ENCODE measurements at regions not wholly inside any gene's neighbourhood (a gene's known extent, or its start where the extent isn't known, plus 50 kb on each side); places are given as distances from the start of the nearest gene placed in this dataset.

- Histone ChIP-seq H3K36me3 (ENCODE audit: control insufficient read depth in 1 of 2, insufficient read depth in 2 of 2, low read length in 2 of 2) (no peaks in the 10 kb centered on the region), H3K27ac (ENCODE audit: low read depth, low read length) (no peak overlapping the region), H3K9ac (ENCODE audit: low read depth in 1 of 2, low read length in 2 of 2) (no peak overlapping the region), H3K9me3 (ENCODE audit: control insufficient read depth in 1 of 2, low read length in 2 of 2) (no peaks in the 10 kb centered on the region), H3K4me1 (ENCODE audit: control insufficient read depth in 1 of 2, insufficient read depth in 2 of 2, low read length in 2 of 2) (no peaks in the 10 kb centered on the region), H3K27me3 (ENCODE audit: control insufficient read depth in 1 of 2, insufficient read depth in 2 of 2, low read length in 2 of 2) (no peaks in the 10 kb centered on the region), H3K4me3 (ENCODE audit: low read depth in 1 of 2, low read length in 2 of 2) (no peak overlapping the region)
Measured at GRCh38 chr6:50975216-50975615, 156.5 kb downstream of the TFAP2B start.

DNA sequence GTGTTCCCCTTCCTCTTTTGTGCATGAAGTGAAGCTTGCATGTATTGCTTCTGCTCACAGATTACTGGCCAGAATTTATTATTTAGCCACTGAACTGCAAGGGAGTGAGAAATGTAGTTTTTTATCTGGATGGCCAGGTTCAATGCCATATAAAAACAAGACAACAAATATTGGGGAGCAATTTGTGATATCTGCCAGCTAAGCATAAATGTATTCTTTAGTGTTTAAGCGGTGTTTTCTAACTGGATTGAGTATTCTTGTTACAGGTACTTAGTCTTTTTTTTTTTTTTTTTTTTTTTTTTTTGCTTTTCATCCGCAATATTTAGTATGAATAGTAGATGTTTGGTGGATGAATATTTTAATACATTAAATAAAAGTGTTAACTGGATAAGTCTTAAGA is 158.2 kb downstream of the TFAP2B start:
- H3K4me3 ChIP-seq (ENCODE audit: low read depth in 1 of 2, low read length in 2 of 2), result no peak overlapping the region
- no peak overlapping the region for H3K9ac ChIP-seq (ENCODE audit: low read depth in 1 of 2, low read length in 2 of 2)
- no peaks in the 10 kb centered on the region for H3K9me3 ChIP-seq (ENCODE audit: control insufficient read depth in 1 of 2, low read length in 2 of 2)
- no peaks in the 10 kb centered on the region for H3K27me3 ChIP-seq (ENCODE audit: control insufficient read depth in 1 of 2, insufficient read depth in 2 of 2, low read length in 2 of 2)
- no peaks in the 10 kb centered on the region for H3K36me3 ChIP-seq (ENCODE audit: control insufficient read depth in 1 of 2, insufficient read depth in 2 of 2, low read length in 2 of 2)
- H3K4me1 ChIP-seq (ENCODE audit: control insufficient read depth in 1 of 2, insufficient read depth in 2 of 2, low read length in 2 of 2), result no peaks in the 10 kb centered on the region
- H3K27ac ChIP-seq (ENCODE audit: low read depth, low read length), result no peak overlapping the region

GRCh38 chr6:50977796-50978195 is 159.1 kb downstream of the TFAP2B start:
- H3K36me3 ChIP-seq (ENCODE audit: control insufficient read depth in 1 of 2, insufficient read depth in 2 of 2, low read length in 2 of 2), result no peaks in the 10 kb centered on the region
- no peak overlapping the region for H3K9ac ChIP-seq (ENCODE audit: low read depth in 1 of 2, low read length in 2 of 2)
- H3K9me3 ChIP-seq (ENCODE audit: control insufficient read depth in 1 of 2, low read length in 2 of 2), result no peaks in the 10 kb centered on the region
- H3K4me3 ChIP-seq (ENCODE audit: low read depth in 1 of 2, low read length in 2 of 2), result no peak overlapping the region
- no peak overlapping the region for H3K27ac ChIP-seq (ENCODE audit: low read depth, low read length)
- H3K27me3 ChIP-seq (ENCODE audit: control insufficient read depth in 1 of 2, insufficient read depth in 2 of 2, low read length in 2 of 2), result no peaks in the 10 kb centered on the region
- no peaks in the 10 kb centered on the region for H3K4me1 ChIP-seq (ENCODE audit: control insufficient read depth in 1 of 2, insufficient read depth in 2 of 2, low read length in 2 of 2)

DNA sequence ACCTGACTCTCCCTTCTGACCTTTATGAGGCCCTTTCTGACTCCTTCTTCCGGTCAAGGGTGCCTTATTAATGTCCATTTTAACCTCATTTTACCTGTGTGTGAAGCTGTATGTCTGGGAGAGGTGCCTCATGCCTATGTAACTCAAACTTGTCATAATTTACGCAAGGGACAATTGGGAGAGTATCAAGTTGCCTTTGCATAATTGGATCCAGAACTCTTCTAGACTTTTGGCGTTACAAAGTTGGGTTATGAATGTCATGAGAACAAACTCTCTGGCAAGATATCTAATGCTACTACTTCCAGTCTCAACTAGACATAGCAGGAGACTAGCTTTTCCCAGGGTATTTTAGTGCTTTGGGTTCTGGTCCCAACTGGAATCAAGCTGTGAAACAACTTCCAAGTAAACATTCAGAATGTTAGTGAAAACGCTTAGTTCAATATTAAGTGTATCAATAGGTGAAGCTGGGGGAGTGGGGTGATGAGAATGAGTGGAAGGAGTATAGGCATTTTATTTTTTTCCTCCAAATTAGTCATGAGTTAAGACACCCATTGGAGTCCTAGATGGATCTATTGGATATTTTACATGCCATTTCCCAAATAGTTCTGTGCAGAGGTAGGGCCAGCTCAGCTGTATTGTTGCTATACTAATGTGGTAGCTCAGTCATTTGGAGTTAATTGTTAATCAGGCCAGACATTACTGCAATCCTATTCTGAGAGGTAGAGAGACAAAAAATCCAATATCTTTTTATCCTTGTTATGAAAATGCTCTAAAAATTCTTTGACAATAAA is 159.9 kb downstream of the TFAP2B start:
- H3K27ac ChIP-seq (ENCODE audit: low read depth, low read length), result no peak overlapping the region
- H3K9me3 ChIP-seq (ENCODE audit: control insufficient read depth in 1 of 2, low read length in 2 of 2), result no peaks in the 10 kb centered on the region
- H3K36me3 ChIP-seq (ENCODE audit: control insufficient read depth in 1 of 2, insufficient read depth in 2 of 2, low read length in 2 of 2), result no peaks in the 10 kb centered on the region
- H3K4me3 ChIP-seq (ENCODE audit: low read depth in 1 of 2, low read length in 2 of 2), result no peak overlapping the region
- no peak overlapping the region for H3K9ac ChIP-seq (ENCODE audit: low read depth in 1 of 2, low read length in 2 of 2)
- no peaks in the 10 kb centered on the region for H3K4me1 ChIP-seq (ENCODE audit: control insufficient read depth in 1 of 2, insufficient read depth in 2 of 2, low read length in 2 of 2)
- no peaks in the 10 kb centered on the region for H3K27me3 ChIP-seq (ENCODE audit: control insufficient read depth in 1 of 2, insufficient read depth in 2 of 2, low read length in 2 of 2)

GRCh38 chr6:50979171-50979525 is 160.5 kb downstream of the TFAP2B start:
- Histone ChIP-seq H3K4me3 (ENCODE audit: low read depth in 1 of 2, low read length in 2 of 2) (no peak overlapping the region), H3K9me3 (ENCODE audit: control insufficient read depth in 1 of 2, low read length in 2 of 2) (no peaks in the 10 kb centered on the region), H3K9ac (ENCODE audit: low read depth in 1 of 2, low read length in 2 of 2) (no peak overlapping the region), H3K27ac (ENCODE audit: low read depth, low read length) (no peak overlapping the region), H3K4me1 (ENCODE audit: control insufficient read depth in 1 of 2, insufficient read depth in 2 of 2, low read length in 2 of 2) (no peaks in the 10 kb centered on the region), H3K36me3 (ENCODE audit: control insufficient read depth in 1 of 2, insufficient read depth in 2 of 2, low read length in 2 of 2) (no peaks in the 10 kb centered on the region), H3K27me3 (ENCODE audit: control insufficient read depth in 1 of 2, insufficient read depth in 2 of 2, low read length in 2 of 2) (no peaks in the 10 kb centered on the region)

GRCh38 chr6:50984135-50984534 is 165.5 kb downstream of the TFAP2B start:
- H3K27me3 ChIP-seq (ENCODE audit: control insufficient read depth in 1 of 2, insufficient read depth in 2 of 2, low read length in 2 of 2), result no peaks in the 10 kb centered on the region
- no peaks in the 10 kb centered on the region for H3K36me3 ChIP-seq (ENCODE audit: control insufficient read depth in 1 of 2, insufficient read depth in 2 of 2, low read length in 2 of 2)
- H3K4me1 ChIP-seq (ENCODE audit: control insufficient read depth in 1 of 2, insufficient read depth in 2 of 2, low read length in 2 of 2), result no peaks in the 10 kb centered on the region
- H3K4me3 ChIP-seq (ENCODE audit: low read depth in 1 of 2, low read length in 2 of 2), result no peak overlapping the region
- no peak overlapping the region for H3K9ac ChIP-seq (ENCODE audit: low read depth in 1 of 2, low read length in 2 of 2)
- H3K27ac ChIP-seq (ENCODE audit: low read depth, low read length), result no peak overlapping the region
- no peaks in the 10 kb centered on the region for H3K9me3 ChIP-seq (ENCODE audit: control insufficient read depth in 1 of 2, low read length in 2 of 2)

- H3K27me3 ChIP-seq (ENCODE audit: control insufficient read depth in 1 of 2, insufficient read depth in 2 of 2, low read length in 2 of 2), result no peaks in the 10 kb centered on the region
- H3K4me1 ChIP-seq (ENCODE audit: control insufficient read depth in 1 of 2, insufficient read depth in 2 of 2, low read length in 2 of 2), result no peaks in the 10 kb centered on the region
- no peak overlapping the region for H3K4me3 ChIP-seq (ENCODE audit: low read depth in 1 of 2, low read length in 2 of 2)
- H3K9me3 ChIP-seq (ENCODE audit: control insufficient read depth in 1 of 2, low read length in 2 of 2), result no peaks in the 10 kb centered on the region
- H3K27ac ChIP-seq (ENCODE audit: low read depth, low read length), result no peak overlapping the region
- no peaks in the 10 kb centered on the region for H3K36me3 ChIP-seq (ENCODE audit: control insufficient read depth in 1 of 2, insufficient read depth in 2 of 2, low read length in 2 of 2)
- no peak overlapping the region for H3K9ac ChIP-seq (ENCODE audit: low read depth in 1 of 2, low read length in 2 of 2)
Measured at GRCh38 chr6:50986319-50986718, 167.6 kb downstream of the TFAP2B start.

GRCh38 chr6:50989123-50989522 is 170.5 kb downstream of the TFAP2B start:
- Histone ChIP-seq H3K4me1 (ENCODE audit: control insufficient read depth in 1 of 2, insufficient read depth in 2 of 2, low read length in 2 of 2) (no peaks in the 10 kb centered on the region), H3K27me3 (ENCODE audit: control insufficient read depth in 1 of 2, insufficient read depth in 2 of 2, low read length in 2 of 2) (no peaks in the 10 kb centered on the region), H3K4me3 (ENCODE audit: low read depth in 1 of 2, low read length in 2 of 2) (no peak overlapping the region), H3K9ac (ENCODE audit: low read depth in 1 of 2, low read length in 2 of 2) (no peak overlapping the region), H3K36me3 (ENCODE audit: control insufficient read depth in 1 of 2, insufficient read depth in 2 of 2, low read length in 2 of 2) (no peaks in the 10 kb centered on the region), H3K9me3 (ENCODE audit: control insufficient read depth in 1 of 2, low read length in 2 of 2) (no peaks in the 10 kb centered on the region), H3K27ac (ENCODE audit: low read depth, low read length) (no peak overlapping the region)

DNA sequence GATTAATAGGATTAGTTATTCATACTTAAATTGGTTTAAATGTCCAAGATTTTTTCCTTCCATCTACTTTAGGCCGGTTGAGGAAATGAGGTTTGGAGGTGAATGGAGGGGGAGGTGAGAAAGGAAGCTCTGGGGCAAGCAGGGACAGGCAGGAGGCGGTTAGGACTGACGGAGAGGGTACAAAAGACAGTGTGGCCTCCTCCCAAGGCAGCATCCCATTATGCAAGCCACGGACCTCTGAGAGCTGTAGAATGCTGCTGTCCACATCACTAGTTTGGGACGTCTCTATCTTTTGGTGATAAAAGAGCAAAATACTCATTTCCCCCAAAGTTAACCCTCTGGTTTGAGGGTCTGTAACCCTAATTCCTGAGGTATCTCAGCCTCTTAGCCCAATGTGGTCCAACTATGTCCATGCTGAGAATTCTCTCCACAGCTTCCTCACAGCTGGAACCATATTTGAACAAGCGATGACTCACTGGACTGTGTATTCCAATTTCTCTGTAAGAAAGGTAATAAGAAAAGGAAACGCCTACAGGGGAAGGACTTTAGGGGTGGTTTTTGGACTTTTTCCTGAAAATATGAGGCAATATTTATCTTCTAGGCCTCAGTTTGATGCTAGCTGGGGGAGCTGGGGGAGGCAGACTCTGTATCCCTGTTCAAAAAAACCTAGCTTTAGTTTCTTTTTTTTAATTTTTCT is 172.2 kb downstream of the TFAP2B start:
- H3K9me3 ChIP-seq (ENCODE audit: control insufficient read depth in 1 of 2, low read length in 2 of 2), result no peaks in the 10 kb centered on the region
- no peak overlapping the region for H3K27ac ChIP-seq (ENCODE audit: low read depth, low read length)
- H3K36me3 ChIP-seq (ENCODE audit: control insufficient read depth in 1 of 2, insufficient read depth in 2 of 2, low read length in 2 of 2), result no peaks in the 10 kb centered on the region
- no peak overlapping the region for H3K9ac ChIP-seq (ENCODE audit: low read depth in 1 of 2, low read length in 2 of 2)
- no peaks in the 10 kb centered on the region for H3K4me1 ChIP-seq (ENCODE audit: control insufficient read depth in 1 of 2, insufficient read depth in 2 of 2, low read length in 2 of 2)
- no peaks in the 10 kb centered on the region for H3K27me3 ChIP-seq (ENCODE audit: control insufficient read depth in 1 of 2, insufficient read depth in 2 of 2, low read length in 2 of 2)
- H3K4me3 ChIP-seq (ENCODE audit: low read depth in 1 of 2, low read length in 2 of 2), result no peak overlapping the region

DNA sequence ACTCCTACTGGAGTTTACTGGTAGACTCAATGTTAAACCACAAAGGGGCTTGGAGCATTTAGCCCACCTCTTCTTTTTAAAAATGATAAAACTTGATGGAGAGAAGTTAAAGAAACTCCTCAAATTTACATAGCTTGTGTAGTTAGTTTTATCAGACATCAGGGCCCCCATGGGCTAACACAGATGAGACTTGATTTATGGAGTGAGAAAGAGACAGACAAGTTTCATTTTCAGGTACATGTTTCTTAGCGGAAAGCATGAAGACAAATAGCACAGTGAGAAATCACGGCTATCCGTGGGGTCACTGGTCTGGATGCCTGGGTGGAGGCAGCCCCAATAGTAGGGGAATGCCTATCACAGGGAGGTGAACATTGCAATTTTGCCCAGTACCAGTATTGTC is 173.6 kb downstream of the TFAP2B start:
- Histone ChIP-seq H3K4me1 (ENCODE audit: control insufficient read depth in 1 of 2, insufficient read depth in 2 of 2, low read length in 2 of 2) (no peaks in the 10 kb centered on the region), H3K27me3 (ENCODE audit: control insufficient read depth in 1 of 2, insufficient read depth in 2 of 2, low read length in 2 of 2) (no peaks in the 10 kb centered on the region), H3K9ac (ENCODE audit: low read depth in 1 of 2, low read length in 2 of 2) (no peak overlapping the region), H3K9me3 (ENCODE audit: control insufficient read depth in 1 of 2, low read length in 2 of 2) (no peaks in the 10 kb centered on the region), H3K4me3 (ENCODE audit: low read depth in 1 of 2, low read length in 2 of 2) (no peak overlapping the region), H3K27ac (ENCODE audit: low read depth, low read length) (no peak overlapping the region), H3K36me3 (ENCODE audit: control insufficient read depth in 1 of 2, insufficient read depth in 2 of 2, low read length in 2 of 2) (no peaks in the 10 kb centered on the region)

Data from duodenal mucosa (tissue), 2 donors.